ENCODE measurements at regions not wholly inside any gene's neighbourhood (a gene's known extent, or its start where the extent isn't known, plus 50 kb on each side); places are given as distances from the start of the nearest gene placed in this dataset.

DNA sequence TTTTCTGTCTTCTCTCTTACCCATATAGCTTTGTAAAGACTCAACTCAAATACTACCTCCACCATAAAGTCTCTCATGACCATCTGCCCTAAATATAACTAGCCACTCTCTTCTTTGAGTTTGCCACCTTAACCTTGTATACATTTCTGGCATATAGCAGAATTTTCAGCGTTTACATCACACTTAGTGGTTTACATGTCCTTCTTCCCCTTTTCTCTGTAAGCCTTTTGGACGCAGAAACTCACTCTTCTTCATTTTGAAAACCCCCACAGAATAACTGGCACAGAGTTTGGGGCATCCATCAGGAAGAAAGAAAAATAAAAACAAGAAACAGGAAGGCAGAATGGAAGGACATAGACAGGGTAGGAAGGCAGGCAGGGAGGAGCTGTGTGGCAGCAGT lies 131.8 kb upstream of the DUSP10 start:
- Histone ChIP-seq H3K36me3 (ENCODE audit: insufficient read depth, low read length) (no peaks in the 10 kb centered on the region), H3K4me3 (ENCODE audit: low read length) (no peak overlapping the region), H3K27me3 (ENCODE audit: insufficient read depth, low read depth, low read length) (no peaks in the 10 kb centered on the region), H3F3A (ENCODE audit: insufficient read depth, low read length, poor library complexity, severe bottlenecking) (no peaks in the 10 kb centered on the region), H3K27ac (ENCODE audit: low read length) (no peak overlapping the region), H3K9me3 (ENCODE audit: low read length) (no peaks in the 10 kb centered on the region), H3K9ac (ENCODE audit: low read length) (no peak overlapping the region), H2AFZ (ENCODE audit: low read depth, low read length) (no peak overlapping the region), H3K4me2 (ENCODE audit: low read length) (no peak overlapping the region), H3K9me2 (ENCODE audit: insufficient read depth, low read length) (no peaks in the 10 kb centered on the region), H4K20me1 (ENCODE audit: insufficient read depth) (no peaks in the 10 kb centered on the region), H3K79me2 (replicated peaks; ENCODE audit: insufficient read depth, low read length) (no peaks in the 10 kb centered on the region)
- TF ChIP-seq EZH2 (IDR thresholded peaks at IDR 0.05; ENCODE audit: borderline replicate concordance, insufficient read depth, low read length, poor library complexity, severe bottlenecking) (no peak), MXI1 (conservative IDR thresholded peaks at IDR 0.05; ENCODE audit: poor library complexity, severe bottlenecking) (no peak), TAF1 (IDR thresholded peaks at IDR 0.05; ENCODE audit: low read depth) (no peak), RAD21 (conservative IDR thresholded peaks at IDR 0.05) (no peak), POLR2AphosphoS5 (IDR thresholded peaks at IDR 0.05) (no peak), EP300 (conservative IDR thresholded peaks at IDR 0.05; ENCODE audit: poor library complexity, severe bottlenecking) (no peak), SMC3 (conservative IDR thresholded peaks at IDR 0.05; ENCODE audit: poor library complexity) (no peak)
- TF ChIP-seq, protein P1, sequence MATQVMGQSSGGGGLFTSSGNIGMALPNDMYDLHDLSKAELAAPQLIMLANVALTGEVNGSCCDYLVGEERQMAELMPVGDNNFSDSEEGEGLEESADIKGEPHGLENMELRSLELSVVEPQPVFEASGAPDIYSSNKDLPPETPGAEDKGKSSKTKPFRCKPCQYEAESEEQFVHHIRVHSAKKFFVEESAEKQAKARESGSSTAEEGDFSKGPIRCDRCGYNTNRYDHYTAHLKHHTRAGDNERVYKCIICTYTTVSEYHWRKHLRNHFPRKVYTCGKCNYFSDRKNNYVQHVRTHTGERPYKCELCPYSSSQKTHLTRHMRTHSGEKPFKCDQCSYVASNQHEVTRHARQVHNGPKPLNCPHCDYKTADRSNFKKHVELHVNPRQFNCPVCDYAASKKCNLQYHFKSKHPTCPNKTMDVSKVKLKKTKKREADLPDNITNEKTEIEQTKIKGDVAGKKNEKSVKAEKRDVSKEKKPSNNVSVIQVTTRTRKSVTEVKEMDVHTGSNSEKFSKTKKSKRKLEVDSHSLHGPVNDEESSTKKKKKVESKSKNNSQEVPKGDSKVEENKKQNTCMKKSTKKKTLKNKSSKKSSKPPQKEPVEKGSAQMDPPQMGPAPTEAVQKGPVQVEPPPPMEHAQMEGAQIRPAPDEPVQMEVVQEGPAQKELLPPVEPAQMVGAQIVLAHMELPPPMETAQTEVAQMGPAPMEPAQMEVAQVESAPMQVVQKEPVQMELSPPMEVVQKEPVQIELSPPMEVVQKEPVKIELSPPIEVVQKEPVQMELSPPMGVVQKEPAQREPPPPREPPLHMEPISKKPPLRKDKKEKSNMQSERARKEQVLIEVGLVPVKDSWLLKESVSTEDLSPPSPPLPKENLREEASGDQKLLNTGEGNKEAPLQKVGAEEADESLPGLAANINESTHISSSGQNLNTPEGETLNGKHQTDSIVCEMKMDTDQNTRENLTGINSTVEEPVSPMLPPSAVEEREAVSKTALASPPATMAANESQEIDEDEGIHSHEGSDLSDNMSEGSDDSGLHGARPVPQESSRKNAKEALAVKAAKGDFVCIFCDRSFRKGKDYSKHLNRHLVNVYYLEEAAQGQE (IDR thresholded peaks at IDR 0.05; ENCODE audit: borderline replicate concordance) = no peak
- TF ChIP-seq, protein P2, sequence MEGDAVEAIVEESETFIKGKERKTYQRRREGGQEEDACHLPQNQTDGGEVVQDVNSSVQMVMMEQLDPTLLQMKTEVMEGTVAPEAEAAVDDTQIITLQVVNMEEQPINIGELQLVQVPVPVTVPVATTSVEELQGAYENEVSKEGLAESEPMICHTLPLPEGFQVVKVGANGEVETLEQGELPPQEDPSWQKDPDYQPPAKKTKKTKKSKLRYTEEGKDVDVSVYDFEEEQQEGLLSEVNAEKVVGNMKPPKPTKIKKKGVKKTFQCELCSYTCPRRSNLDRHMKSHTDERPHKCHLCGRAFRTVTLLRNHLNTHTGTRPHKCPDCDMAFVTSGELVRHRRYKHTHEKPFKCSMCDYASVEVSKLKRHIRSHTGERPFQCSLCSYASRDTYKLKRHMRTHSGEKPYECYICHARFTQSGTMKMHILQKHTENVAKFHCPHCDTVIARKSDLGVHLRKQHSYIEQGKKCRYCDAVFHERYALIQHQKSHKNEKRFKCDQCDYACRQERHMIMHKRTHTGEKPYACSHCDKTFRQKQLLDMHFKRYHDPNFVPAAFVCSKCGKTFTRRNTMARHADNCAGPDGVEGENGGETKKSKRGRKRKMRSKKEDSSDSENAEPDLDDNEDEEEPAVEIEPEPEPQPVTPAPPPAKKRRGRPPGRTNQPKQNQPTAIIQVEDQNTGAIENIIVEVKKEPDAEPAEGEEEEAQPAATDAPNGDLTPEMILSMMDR (IDR thresholded peaks at IDR 0.05; ENCODE audit: poor library complexity, severe bottlenecking) = no peak

DNA sequence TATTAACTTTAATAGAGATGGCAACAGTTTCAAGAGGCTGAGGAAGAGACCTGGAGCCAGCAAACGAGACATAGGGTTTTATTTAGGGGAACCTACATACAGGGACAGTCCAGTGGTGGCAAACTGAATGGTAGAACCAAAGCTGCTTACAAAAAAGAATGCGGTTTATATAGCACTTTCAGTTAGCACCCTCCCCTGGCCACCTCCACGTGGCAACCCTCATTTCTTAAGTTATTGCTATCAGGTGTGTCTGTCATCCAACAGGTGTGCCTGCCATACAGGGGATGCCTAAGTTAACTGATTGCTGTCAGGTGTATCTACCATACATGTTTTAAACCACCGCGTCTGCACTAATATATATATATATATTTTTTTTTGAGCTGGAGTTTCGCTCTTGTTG lies 129.2 kb upstream of the DUSP10 start:
- Histone ChIP-seq H3K9ac (ENCODE audit: low read length) (no peak overlapping the region), H2AFZ (ENCODE audit: low read depth, low read length) (no peak overlapping the region), H3K9me3 (ENCODE audit: low read length) (no peaks in the 10 kb centered on the region), H3K4me3 (ENCODE audit: low read length) (no peak overlapping the region), H3K9me2 (ENCODE audit: insufficient read depth, low read length) (no peaks in the 10 kb centered on the region), H3F3A (ENCODE audit: insufficient read depth, low read length, poor library complexity, severe bottlenecking) (no peaks in the 10 kb centered on the region), H3K36me3 (ENCODE audit: insufficient read depth, low read length) (no peaks in the 10 kb centered on the region), H3K27me3 (ENCODE audit: insufficient read depth, low read depth, low read length) (no peaks in the 10 kb centered on the region), H4K20me1 (ENCODE audit: insufficient read depth) (no peaks in the 10 kb centered on the region), H3K4me2 (ENCODE audit: low read length) (no peak overlapping the region), H3K27ac (ENCODE audit: low read length) (no peak overlapping the region), H3K79me2 (replicated peaks; ENCODE audit: insufficient read depth, low read length) (no peaks in the 10 kb centered on the region)
- TF ChIP-seq MXI1 (conservative IDR thresholded peaks at IDR 0.05; ENCODE audit: poor library complexity, severe bottlenecking) (no peak), RAD21 (conservative IDR thresholded peaks at IDR 0.05) (no peak), EZH2 (IDR thresholded peaks at IDR 0.05; ENCODE audit: borderline replicate concordance, insufficient read depth, low read length, poor library complexity, severe bottlenecking) (no peak), TAF1 (IDR thresholded peaks at IDR 0.05; ENCODE audit: low read depth) (no peak)
- TF ChIP-seq, protein P1 (IDR thresholded peaks at IDR 0.05; ENCODE audit: borderline replicate concordance) = no peak
- TF ChIP-seq, protein P2 (IDR thresholded peaks at IDR 0.05; ENCODE audit: poor library complexity, severe bottlenecking) = no peak

Data from neural cell (in vitro differentiated cells).